DOHH2 (cell line): ENCODE measurements at regions not wholly inside any gene's neighbourhood (a gene's known extent, or its start where the extent isn't known, plus 50 kb on each side); places are given as distances from the start of the nearest gene placed in this dataset.

Experiments
- H3F3A ChIP-seq: fragments of 200-600 bp; sonication (generic), shearing (Covaris generic); 2 replicates; pipeline ENCODE4 v1.6.0; 2016; ENCODE audit warnings: antibody characterized with exemption, mild to moderate bottlenecking; ENCODE audit not compliant: control insufficient read depth, insufficient read depth
- H3K27ac ChIP-seq: fragments of 200-600 bp; sonication (generic); 2 replicates; pipeline ENCODE4 v1.5.1; 2014; ENCODE audit warnings: low read depth, mild to moderate bottlenecking, low read length, moderate library complexity
- H3K27me3 ChIP-seq: fragments of 200-600 bp; sonication (generic); 2 replicates; pipeline ENCODE4 v1.6.1; 2014; ENCODE audit warnings: mild to moderate bottlenecking, low read length, mixed read lengths; ENCODE audit not compliant: control insufficient read depth
- H3K36me3 ChIP-seq: fragments of 200-600 bp; sonication (generic); 2 replicates; pipeline ENCODE4 v1.6.1; 2014; ENCODE audit warnings: mild to moderate bottlenecking, low read length, moderate library complexity, mixed read lengths; ENCODE audit not compliant: control insufficient read depth
- H3K4me1 ChIP-seq: fragments of 200-600 bp; sonication (generic); 2 replicates; pipeline ENCODE4 v1.6.1; 2014; ENCODE audit warnings: mild to moderate bottlenecking, low read length, mixed read lengths; ENCODE audit not compliant: control insufficient read depth
- H3K4me2 ChIP-seq: fragments of 200-600 bp; sonication (generic); 2 replicates; pipeline ENCODE4 v1.6.0; 2014; ENCODE audit warnings: mild to moderate bottlenecking, low read length, moderate library complexity
- H3K4me3 ChIP-seq: fragments of 200-600 bp; sonication (generic); 2 replicates; pipeline ENCODE4 v1.5.1; 2014; ENCODE audit warnings: mild to moderate bottlenecking, low read length, mixed read lengths
- H3K79me2 ChIP-seq: fragments of 200-600 bp; sonication (generic); 2 replicates; pipeline ENCODE4 v1.6.1; 2014; ENCODE audit warnings: mild to moderate bottlenecking, low read length, mixed read lengths; ENCODE audit not compliant: control insufficient read depth
- H3K9me2 ChIP-seq: fragments of 200-600 bp; sonication (generic); replicated peaks from 2 replicates; pipeline ENCODE4 v1.6.1; 2014; ENCODE audit warnings: mild to moderate bottlenecking, low read length, mixed read lengths; ENCODE audit not compliant: control insufficient read depth
- H3K9me3 ChIP-seq: fragments of 200-600 bp; sonication (generic); 2 replicates; pipeline ENCODE4 v1.6.1; 2014; ENCODE audit warnings: antibody characterized with exemption, low read length, mixed read lengths; ENCODE audit not compliant: control insufficient read depth, insufficient read depth
- H4K20me1 ChIP-seq: fragments of 200-600 bp; sonication (generic); 2 replicates; pipeline ENCODE4 v1.6.0; 2014; ENCODE audit warnings: low read depth, mild to moderate bottlenecking, antibody characterized with exemption, low read length, moderate library complexity; ENCODE audit not compliant: control insufficient read depth, insufficient read depth
- CTCF ChIP-seq: fragments of 200-600 bp; sonication (generic); IDR thresholded peaks from one replicate; pipeline ENCODE4 v1.5.1; 2014; ENCODE audit warnings: antibody characterized with exemption, mild to moderate bottlenecking, low read depth, low read length; ENCODE audit not compliant: poor library complexity, severe bottlenecking
- EZH2phosphoT487 ChIP-seq: fragments of 200-600 bp; sonication (generic); IDR thresholded peaks from 2 replicates; pipeline ENCODE4 v1.6.1; 2017; ENCODE audit warnings: borderline replicate concordance, mild to moderate bottlenecking, antibody characterized with exemption, low read length, moderate library complexity, mixed read lengths

GRCh38 chr3:463252-464192 is 267.0 kb downstream of the CHL1 start:
- H3K4me3 ChIP-seq = no peak overlapping the region

GRCh38 chr3:464255-464654 is 267.7 kb downstream of the CHL1 start:
- Histone ChIP-seq H3K9me2 (no peaks in the 10 kb centered on the region), H3K27ac (no peak overlapping the region), H3K27me3 (no peaks in the 10 kb centered on the region), H3K4me1 (no peaks in the 10 kb centered on the region), H3K79me2 (no peaks in the 10 kb centered on the region), H3K36me3 (no peaks in the 10 kb centered on the region), H4K20me1 (no peaks in the 10 kb centered on the region), H3K9me3 (no peaks in the 10 kb centered on the region), H3F3A (no peaks in the 10 kb centered on the region), H3K4me2 (no peak overlapping the region), H3K4me3 (no peak overlapping the region)
- TF ChIP-seq CTCF (no peak), EZH2phosphoT487 (no peak)

More at GRCh38 chr3:463252-464192, 267.0 kb downstream of the CHL1 start:
- H3K27me3 ChIP-seq = no peaks in the 10 kb centered on the region
- H4K20me1 ChIP-seq = no peaks in the 10 kb centered on the region
- H3K79me2 ChIP-seq = no peaks in the 10 kb centered on the region
- no peaks in the 10 kb centered on the region for H3F3A ChIP-seq
- no peaks in the 10 kb centered on the region for H3K36me3 ChIP-seq
- no peak overlapping the region for H3K4me2 ChIP-seq
- no peaks in the 10 kb centered on the region for H3K9me2 ChIP-seq
- TF ChIP-seq CTCF (no peak), EZH2phosphoT487 (no peak)
- H3K9me3 ChIP-seq = no peaks in the 10 kb centered on the region
- H3K27ac ChIP-seq = no peak overlapping the region
- no peaks in the 10 kb centered on the region for H3K4me1 ChIP-seq

GRCh38 chr3:468172-468571 is 271.6 kb downstream of the CHL1 start:
- no peak overlapping the region for H3K4me3 ChIP-seq
- H3K9me3 ChIP-seq = no peaks in the 10 kb centered on the region
- TF ChIP-seq EZH2phosphoT487 = no peak
- peak; percentile 62 for TF ChIP-seq CTCF

More at GRCh38 chr3:468172-468571, 271.6 kb downstream of the CHL1 start:
- no peaks in the 10 kb centered on the region for H3F3A ChIP-seq
- H3K27ac ChIP-seq = no peak overlapping the region
- no peaks in the 10 kb centered on the region for H3K79me2 ChIP-seq
- no peaks in the 10 kb centered on the region for H3K4me1 ChIP-seq
- H3K9me2 ChIP-seq = no peaks in the 10 kb centered on the region
- H3K27me3 ChIP-seq = no peaks in the 10 kb centered on the region
- H3K36me3 ChIP-seq = no peaks in the 10 kb centered on the region
- no peak overlapping the region for H3K4me2 ChIP-seq
- H4K20me1 ChIP-seq = no peaks in the 10 kb centered on the region
